GM18868 (cell line): ENCODE measurements at regions not wholly inside any gene's neighbourhood (a gene's known extent, or its start where the extent isn't known, plus 50 kb on each side); places are given as distances from the start of the nearest gene placed in this dataset.
"Not testable (repeated sequence)": the region's sequence is repeated elsewhere in the genome, so short reads cannot be mapped to it uniquely, and the experiment has no call there.

Source experiments
- ATAC-seq: cut with Tn5 transposase; IDR thresholded peaks from one replicate; pipeline ENCODE4 v1.9.1; 2021; ENCODE audit warnings: mild to moderate bottlenecking, moderate library complexity; ENCODE audit not compliant: unreplicated experiment

DNA sequence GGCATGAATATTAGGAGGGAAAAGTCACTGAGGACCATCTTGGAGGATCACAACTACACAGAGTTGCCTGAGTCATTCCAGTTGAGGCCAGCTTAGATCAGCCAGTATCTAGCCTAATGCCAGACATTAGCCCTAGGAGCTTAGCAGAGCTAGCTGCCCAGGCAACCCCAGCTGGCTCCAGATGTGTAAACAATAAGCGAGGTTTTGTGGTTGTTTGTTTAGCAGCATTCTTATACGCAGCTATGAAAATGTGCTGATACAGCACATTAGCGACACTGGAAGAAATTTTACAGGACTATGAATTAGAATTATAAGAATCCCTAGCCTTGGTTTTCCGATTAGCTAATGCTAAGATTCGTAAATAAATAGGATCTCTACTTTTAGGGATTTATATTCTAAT is 59.3 kb downstream of the BTBD3 start:
- no peak for ATAC-seq

- ATAC-seq, result no peak
Measured at GRCh38 chr20:11978496-11978895, 60.8 kb downstream of the BTBD3 start.

GRCh38 chr20:11979306-11979990 is 61.8 kb downstream of the BTBD3 start:
- peak; percentile 75 for ATAC-seq

DNA sequence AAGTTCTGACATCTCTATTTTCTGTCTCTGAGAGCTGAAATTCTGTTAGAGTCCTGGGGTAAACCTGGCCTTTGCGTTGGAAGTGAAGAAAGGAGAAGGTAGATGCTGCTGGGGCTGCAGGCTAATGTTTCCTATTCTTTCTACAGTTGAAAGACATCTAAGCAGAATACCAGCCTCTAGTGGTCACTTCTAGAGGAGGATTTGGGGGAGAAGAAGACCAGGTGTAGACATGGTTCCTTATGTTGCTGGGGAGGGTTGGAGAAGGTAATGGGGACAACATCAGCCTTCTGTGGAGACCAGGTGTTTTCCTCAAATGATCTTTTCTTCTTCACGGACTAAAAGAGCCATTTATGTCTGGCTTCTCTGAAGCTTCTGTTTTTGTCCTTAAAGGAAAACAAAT is 62.6 kb downstream of the BTBD3 start:
- no peak for ATAC-seq

DNA sequence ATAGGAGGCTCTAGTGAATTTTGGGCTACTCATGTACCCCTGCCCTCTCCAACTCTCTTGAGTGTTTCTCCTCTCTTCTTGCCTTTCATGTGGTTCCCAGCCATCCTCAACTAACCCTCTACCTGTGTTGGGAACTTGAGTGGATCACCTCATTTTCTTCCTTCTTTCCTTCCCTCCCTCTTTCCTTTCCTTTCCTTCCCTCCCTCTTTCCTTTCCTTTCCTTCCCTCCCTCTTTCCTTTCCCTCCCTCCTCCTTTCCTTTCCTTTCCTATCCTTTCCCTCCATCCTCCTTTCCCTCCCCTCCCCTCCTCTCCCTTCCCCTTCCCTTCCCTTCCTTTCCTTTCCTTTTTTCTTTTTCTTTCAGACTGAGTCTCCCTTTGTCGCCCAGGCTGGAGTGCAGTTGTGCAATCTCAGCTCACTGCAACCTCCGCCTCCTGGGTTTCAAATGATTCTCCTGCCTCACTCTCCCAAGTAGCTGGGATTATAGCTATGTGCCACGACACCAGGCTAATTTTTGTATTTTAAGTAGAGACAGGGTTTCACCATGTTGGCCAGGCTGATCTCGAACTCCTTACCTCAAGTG is 63.8 kb downstream of the BTBD3 start:
- no peak for ATAC-seq

DNA sequence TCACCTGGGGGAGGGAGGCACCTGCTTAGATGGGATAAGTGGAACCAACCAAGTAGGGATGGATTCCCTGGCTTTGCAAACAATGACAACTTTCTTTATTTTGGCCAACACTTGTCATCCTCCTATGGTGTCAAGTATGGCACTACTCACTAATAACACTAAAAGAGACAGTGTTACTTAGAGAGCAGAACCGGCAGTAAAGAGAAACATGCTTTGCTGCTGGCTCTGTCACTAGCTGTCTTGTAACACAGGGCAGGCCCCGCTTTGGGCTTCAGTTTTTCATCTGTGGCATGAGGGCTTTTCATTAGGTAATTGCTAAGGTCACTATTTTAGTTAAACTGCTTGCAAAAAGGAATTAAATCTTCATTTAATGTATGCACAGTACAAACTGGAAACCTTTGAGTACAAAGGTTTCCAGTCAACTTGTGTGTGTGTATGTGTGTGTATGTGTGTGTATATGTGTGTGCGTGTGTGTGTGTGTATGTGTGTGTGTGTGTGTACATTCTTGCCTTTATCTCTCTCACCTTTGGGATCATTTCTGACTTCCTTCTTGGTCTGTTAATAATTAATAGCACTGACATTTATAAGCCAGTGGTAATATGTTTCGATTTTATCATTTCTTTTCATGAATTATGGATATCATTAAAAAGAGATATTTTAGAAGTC is 64.7 kb downstream of the BTBD3 start:
- no peak for ATAC-seq

- no peak for ATAC-seq
Measured at GRCh38 chr20:11982955-11983470, 65.3 kb downstream of the BTBD3 start.

DNA sequence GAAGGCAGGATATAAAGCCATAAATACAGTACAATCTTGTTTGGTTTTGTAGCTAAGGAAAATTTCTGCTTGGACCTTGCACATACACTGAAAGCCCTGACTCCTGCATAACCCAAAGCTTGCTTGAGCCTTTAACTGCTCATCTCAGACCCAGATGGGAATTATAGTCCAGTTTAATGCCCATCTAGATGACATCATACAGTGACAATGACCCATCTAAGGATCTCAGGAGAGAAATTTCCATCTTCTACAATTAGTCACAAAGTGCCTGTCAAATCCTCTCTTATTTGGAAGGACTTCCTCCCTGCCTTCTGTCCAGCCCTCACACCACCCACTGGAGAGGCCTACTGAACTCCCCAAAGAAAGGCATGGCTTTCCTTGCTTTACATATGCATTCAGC is 69.3 kb downstream of the BTBD3 start:
- ATAC-seq, result no peak

- ATAC-seq, result no peak
Measured at GRCh38 chr20:11987526-11987925, 69.8 kb downstream of the BTBD3 start.

- ATAC-seq, result no peak
Measured at GRCh38 chr20:11989018-11989771, 71.5 kb downstream of the BTBD3 start.

GRCh38 chr20:11992426-11992825 is 74.7 kb downstream of the BTBD3 start:
- ATAC-seq, result no peak

- no peak for ATAC-seq
Measured at GRCh38 chr20:11993886-11994461, 76.3 kb downstream of the BTBD3 start.

DNA sequence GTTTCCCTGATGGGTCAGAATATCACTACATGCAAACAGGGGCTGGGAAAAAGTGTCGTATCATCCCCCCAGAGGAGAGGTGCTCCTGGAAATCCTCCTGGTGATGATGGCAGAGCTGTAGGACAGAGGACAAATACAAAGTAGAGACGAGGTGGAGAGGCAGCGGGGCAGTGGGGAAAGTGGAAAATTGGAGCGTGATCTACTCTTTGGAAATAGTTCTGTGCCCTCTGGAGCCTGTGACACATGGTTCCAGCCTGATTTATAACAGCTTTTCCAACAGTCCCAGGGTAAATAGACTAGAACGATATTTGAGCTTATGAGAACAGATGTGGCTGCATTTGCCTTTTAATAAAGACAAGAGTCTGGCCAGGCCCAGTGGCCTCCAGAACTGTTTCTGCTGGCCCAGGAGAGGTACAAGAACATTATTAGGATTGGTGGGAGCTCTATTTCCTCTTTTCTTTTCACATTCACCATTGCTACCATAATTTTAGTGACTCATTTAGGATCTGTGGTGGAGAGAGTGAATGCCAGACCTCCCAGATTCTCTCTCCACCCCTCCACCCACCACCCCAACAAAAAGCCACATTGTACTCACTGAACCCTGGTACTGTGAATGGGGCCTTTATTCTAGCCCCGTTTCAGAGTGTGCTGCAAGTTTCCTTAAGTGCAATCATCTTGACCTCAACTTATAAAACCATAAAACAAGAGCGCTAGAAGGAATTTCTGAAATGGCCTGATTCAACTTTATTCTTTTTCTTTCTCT is 78.3 kb downstream of the BTBD3 start:
- ATAC-seq, result peak; percentile 65

DNA sequence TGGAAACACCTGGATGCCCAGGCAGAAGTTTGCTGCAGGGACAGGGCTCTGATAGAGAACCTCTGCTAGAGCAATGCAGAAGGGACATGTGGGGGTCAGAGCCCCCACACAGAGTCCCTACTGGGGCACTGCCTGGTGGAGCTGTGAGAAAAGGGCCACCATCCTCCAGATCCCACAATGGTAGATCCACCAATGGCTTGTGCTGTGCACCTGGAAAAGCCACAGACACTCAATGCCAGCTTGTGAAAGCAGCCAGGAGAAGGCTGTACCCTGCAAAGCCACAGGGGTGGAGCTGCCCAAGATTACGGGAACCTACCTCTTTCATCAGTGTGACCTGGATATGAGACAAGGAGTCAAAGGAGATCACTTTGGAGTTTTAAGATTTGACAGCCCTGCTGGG is 87.1 kb downstream of the BTBD3 start:
- not testable (repeated sequence) for ATAC-seq

GRCh38 chr20:12012241-12013222 is 94.8 kb downstream of the BTBD3 start:
- ATAC-seq, result peak; percentile 90

- no peak for ATAC-seq
Measured at GRCh38 chr20:12014276-12014675, 96.6 kb downstream of the BTBD3 start.

- no peak for ATAC-seq
Measured at GRCh38 chr20:12014736-12015135, 97.0 kb downstream of the BTBD3 start.

- no peak for ATAC-seq
Measured at GRCh38 chr20:12016291-12016690, 98.6 kb downstream of the BTBD3 start.

DNA sequence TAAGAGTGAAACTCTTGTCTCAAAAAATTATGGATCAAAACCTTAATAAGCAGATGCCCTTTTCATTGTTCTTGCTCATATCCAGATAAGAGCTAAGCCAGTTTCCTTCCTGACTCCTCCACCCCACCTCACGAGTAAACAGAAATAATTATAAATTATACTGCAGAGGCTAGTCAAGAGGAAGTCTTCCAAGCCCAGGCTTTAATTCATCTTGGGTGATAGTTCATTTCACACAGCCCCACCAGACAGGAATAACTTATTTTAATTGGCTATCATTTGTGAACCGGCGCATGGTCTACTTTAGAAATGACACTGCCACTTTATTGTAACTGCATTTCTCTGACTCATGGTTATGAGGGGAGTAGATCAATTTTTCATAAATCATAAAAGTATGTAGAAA is 102.0 kb downstream of the BTBD3 start:
- no peak for ATAC-seq
